Colonic mucosa (tissue), 4 donors: ENCODE measurements at regions not wholly inside any gene's neighbourhood (a gene's known extent, or its start where the extent isn't known, plus 50 kb on each side); places are given as distances from the start of the nearest gene placed in this dataset.
"Not testable (repeated sequence)": the region's sequence is repeated elsewhere in the genome, so short reads cannot be mapped to it uniquely, and the experiment has no call there.

Source experiments
- DNase-seq: peaks from one replicate; pipeline ENCODE4 v3.0.0-alpha.2; 2020
- H3K27ac ChIP-seq: fragments of 200-600 bp; one replicate; pipeline ENCODE4 v1.8.0; 2021
- H3K27me3 ChIP-seq: fragments of 200-600 bp; one replicate; pipeline ENCODE4 v1.8.0; 2021
- H3K36me3 ChIP-seq: fragments of 200-600 bp; one replicate; pipeline ENCODE4 v1.8.0; 2021
- H3K4me1 ChIP-seq: fragments of 200-600 bp; one replicate; pipeline ENCODE4 v1.8.0; 2021; ENCODE audit warnings: mild to moderate bottlenecking
- H3K4me3 ChIP-seq: fragments of 200-600 bp; one replicate; pipeline ENCODE4 v1.8.0; 2021
- H3K9ac ChIP-seq, 2 donors: one replicate each; pipeline ENCODE4 v1.7.0; 2013; ENCODE audit warnings: control low read depth in 2 of 2, low read depth in 2 of 2, low read length in 2 of 2
- H3K9me3 ChIP-seq: fragments of 200-600 bp; one replicate; pipeline ENCODE4 v1.8.0; 2021
- intact Hi-C: fragments of 100-400 bp; cut with DNase I; formaldehyde crosslinking; loops from one replicate; pipeline ENCODE4 v1.14.1; 2022
- TF ChIP-seq, protein P1 (sequence below): fragments of 200-600 bp; IDR thresholded peaks from one replicate; pipeline ENCODE4 v1.8.0; 2022; ENCODE audit warnings: antibody characterized with exemption, mild to moderate bottlenecking
- donor health status: healthy.
- donor health status: DM: no; HTN: no; CAD: no.
- donor health status: DM: no; HTN: no; CAD: no.

DNA sequence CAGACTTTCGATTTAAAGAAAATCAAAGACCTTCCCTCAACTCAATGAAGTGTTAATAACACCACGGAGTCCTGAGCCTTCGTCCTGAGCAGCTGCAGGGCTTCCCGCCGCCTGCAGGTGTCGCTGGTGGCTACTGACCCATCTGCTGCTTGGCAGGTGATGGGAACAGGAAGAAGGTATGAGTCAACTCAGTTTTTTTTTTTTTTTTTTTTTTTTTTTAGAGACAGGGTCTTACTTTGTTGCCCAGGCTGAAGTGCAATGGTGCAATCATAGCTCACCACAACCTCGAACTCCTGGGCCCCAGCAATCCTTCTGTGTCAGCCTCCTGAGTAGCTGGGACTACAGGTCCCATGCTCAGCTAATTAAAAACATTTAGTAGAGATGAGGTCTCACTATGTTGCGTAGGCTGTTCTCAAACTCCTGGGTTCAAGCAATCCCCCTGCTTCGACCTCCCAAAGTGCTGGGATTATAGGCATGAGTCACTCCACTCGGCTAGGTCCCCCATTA, 185.7 kb upstream of the IL12B start:
- no peak overlapping the region for H3K9ac ChIP-seq
- TF ChIP-seq, protein P1, sequence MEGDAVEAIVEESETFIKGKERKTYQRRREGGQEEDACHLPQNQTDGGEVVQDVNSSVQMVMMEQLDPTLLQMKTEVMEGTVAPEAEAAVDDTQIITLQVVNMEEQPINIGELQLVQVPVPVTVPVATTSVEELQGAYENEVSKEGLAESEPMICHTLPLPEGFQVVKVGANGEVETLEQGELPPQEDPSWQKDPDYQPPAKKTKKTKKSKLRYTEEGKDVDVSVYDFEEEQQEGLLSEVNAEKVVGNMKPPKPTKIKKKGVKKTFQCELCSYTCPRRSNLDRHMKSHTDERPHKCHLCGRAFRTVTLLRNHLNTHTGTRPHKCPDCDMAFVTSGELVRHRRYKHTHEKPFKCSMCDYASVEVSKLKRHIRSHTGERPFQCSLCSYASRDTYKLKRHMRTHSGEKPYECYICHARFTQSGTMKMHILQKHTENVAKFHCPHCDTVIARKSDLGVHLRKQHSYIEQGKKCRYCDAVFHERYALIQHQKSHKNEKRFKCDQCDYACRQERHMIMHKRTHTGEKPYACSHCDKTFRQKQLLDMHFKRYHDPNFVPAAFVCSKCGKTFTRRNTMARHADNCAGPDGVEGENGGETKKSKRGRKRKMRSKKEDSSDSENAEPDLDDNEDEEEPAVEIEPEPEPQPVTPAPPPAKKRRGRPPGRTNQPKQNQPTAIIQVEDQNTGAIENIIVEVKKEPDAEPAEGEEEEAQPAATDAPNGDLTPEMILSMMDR = peak; percentile 86
- no peak overlapping the region for H3K4me3 ChIP-seq
- H3K27ac ChIP-seq = no peak overlapping the region
- no peaks in the 10 kb centered on the region for H3K27me3 ChIP-seq
- no peaks in the 10 kb centered on the region for H3K9me3 ChIP-seq
- H3K36me3 ChIP-seq = no peaks in the 10 kb centered on the region
- no peaks in the 10 kb centered on the region for H3K4me1 ChIP-seq
- intact Hi-C loops = loop anchor here (5.0 to 10.0 kb wide), 2 partner anchors 409 to 471 kb away; no protein-coding TSS in a partner anchor
- DNase-seq = peak; percentile 57

DNA sequence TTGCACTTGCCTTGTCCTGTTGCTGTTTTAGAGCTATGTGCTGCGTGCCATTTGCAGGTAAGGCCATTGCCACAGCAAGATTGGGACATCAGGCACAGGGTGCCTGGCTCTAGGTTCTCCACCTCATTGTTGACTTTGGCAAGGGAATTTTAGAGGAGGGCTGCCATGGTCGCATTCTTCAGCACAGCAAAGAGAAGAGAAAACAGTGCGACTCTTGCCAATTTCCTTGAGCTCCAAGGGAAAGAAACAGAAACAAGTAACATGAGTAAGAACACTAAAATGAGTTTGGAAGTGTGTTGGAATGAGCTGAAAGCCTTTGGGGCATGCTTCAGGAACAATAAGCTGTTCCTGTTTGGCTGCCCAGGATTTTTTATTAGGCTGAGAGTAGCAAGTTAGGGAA, 188.1 kb upstream of the IL12B start:
- DNase-seq = no peak
- Histone ChIP-seq H3K27me3 (no peaks in the 10 kb centered on the region), H3K4me3 (no peak overlapping the region), H3K36me3 (no peaks in the 10 kb centered on the region), H3K9ac (no peak overlapping the region), H3K9me3 (no peaks in the 10 kb centered on the region), H3K27ac (no peak overlapping the region), H3K4me1 (no peaks in the 10 kb centered on the region)
- intact Hi-C loops = loop anchor here (5.0 to 10.0 kb wide), 2 partner anchors 406 to 469 kb away; no protein-coding TSS in a partner anchor
- TF ChIP-seq, protein P1 = no peak

DNA sequence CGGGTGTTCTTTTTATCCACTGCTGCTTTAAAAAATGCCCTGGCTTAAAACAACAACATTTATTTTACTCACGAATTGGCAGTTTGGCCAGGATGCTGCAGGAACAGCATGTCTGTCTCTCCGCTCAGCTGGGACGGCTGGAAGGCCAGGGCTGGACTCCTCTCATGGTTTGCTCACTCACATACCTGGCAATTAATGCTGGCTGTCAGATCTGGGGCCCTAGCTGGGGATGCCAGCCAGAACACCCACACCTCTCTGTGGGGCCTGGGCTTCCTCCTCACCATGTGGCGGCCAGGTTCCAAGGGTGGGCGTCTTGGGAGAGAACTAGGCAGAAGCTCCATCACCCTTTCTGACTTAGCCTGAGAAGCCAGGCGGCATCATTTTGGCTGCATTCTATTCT, 189.1 kb upstream of the IL12B start:
- DNase-seq = no peak
- H3K27ac ChIP-seq = no peak overlapping the region
- no peaks in the 10 kb centered on the region for H3K36me3 ChIP-seq
- TF ChIP-seq, protein P1 = no peak
- H3K4me3 ChIP-seq = no peak overlapping the region
- H3K9me3 ChIP-seq = no peaks in the 10 kb centered on the region
- H3K27me3 ChIP-seq = no peaks in the 10 kb centered on the region
- intact Hi-C loops = loop anchor here (5.0 to 10.0 kb wide), 2 partner anchors 405 to 468 kb away; no protein-coding TSS in a partner anchor
- H3K4me1 ChIP-seq = no peaks in the 10 kb centered on the region
- no peak overlapping the region for H3K9ac ChIP-seq

DNA sequence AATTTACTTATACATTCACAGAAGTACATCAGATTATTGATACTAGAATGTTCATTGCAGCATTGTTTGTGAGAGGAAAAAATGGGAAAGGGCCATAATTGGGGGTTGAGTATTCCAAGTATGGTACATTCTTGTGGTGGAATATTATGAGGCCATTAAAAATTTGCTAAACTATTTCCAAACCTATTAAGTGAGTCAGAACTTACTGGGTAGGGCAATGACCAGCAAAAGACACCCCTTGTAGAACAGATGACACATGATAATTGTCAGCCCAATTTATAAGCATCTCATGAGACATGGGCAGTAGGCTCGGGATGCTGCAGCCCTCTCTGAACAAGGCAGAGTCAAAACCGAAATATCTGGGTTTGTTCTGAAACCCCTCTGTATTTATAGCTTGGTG, 192.6 kb upstream of the IL12B start:
- TF ChIP-seq, protein P1 = no peak
- no peak for DNase-seq
- Histone ChIP-seq H3K4me1 (no peaks in the 10 kb centered on the region), H3K27me3 (no peaks in the 10 kb centered on the region), H3K36me3 (no peaks in the 10 kb centered on the region), H3K9ac (no peak overlapping the region), H3K9me3 (no peaks in the 10 kb centered on the region), H3K4me3 (no peak overlapping the region), H3K27ac (no peak overlapping the region)
- intact Hi-C loops = no loop called here

DNA sequence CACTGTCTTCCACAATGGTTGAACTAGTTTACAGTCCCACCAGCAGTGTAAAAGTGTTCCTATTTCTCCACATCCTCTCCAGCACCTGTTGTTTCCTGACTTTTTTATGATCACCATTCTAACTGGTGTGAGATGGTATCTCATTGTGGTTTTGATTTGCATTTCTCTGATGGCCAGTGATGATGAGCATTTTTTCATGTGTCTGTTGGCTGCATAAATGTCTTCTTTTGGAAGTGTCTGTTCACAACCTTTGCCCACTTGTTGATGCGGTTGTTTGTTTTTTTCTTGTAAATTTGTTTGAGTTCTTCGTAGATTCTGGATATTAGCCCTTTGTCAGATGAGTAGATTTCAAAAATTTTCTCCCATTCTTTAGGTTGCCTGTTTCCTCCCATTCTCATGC, 194.0 kb upstream of the IL12B start:
- H3K9ac ChIP-seq, H3K27ac ChIP-seq, H3K9me3 ChIP-seq, intact Hi-C loops, H3K27me3 ChIP-seq, H3K4me1 ChIP-seq, DNase-seq, H3K4me3 ChIP-seq, H3K36me3 ChIP-seq: not testable (repeated sequence)

DNA sequence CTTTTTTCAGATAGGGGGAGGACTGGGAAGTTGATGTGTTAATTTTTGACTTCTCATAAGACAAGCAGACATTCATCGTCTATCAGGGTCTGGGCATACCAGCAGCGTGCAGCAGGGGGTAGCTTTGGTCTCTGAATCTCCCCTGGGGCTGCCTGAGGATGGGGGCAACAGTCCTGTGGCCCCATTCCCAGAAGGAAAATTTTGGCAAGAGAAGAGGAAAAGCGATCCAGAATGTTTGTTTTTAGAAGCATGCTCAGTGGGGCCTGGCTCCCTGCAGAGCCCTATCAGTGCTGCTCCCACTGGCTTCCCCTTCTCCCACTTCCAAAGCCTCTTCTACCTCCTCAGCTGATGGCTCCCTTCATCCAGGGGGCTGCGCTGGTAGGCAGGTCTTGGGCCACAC, 194.8 kb upstream of the IL12B start:
- TF ChIP-seq, protein P1 = no peak
- intact Hi-C loops = no loop called here

More for the DNA sequence above, 194.8 kb upstream of the IL12B start:
- Histone ChIP-seq H3K36me3 (no peaks in the 10 kb centered on the region), H3K9me3 (no peaks in the 10 kb centered on the region), H3K4me3 (no peak overlapping the region), H3K4me1 (no peaks in the 10 kb centered on the region), H3K27me3 (no peaks in the 10 kb centered on the region), H3K27ac (no peak overlapping the region), H3K9ac (no peak overlapping the region)
- no peak for DNase-seq
